ENCODE measurements at regions not wholly inside any gene's neighbourhood (a gene's known extent, or its start where the extent isn't known, plus 50 kb on each side); places are given as distances from the start of the nearest gene placed in this dataset.

DNA sequence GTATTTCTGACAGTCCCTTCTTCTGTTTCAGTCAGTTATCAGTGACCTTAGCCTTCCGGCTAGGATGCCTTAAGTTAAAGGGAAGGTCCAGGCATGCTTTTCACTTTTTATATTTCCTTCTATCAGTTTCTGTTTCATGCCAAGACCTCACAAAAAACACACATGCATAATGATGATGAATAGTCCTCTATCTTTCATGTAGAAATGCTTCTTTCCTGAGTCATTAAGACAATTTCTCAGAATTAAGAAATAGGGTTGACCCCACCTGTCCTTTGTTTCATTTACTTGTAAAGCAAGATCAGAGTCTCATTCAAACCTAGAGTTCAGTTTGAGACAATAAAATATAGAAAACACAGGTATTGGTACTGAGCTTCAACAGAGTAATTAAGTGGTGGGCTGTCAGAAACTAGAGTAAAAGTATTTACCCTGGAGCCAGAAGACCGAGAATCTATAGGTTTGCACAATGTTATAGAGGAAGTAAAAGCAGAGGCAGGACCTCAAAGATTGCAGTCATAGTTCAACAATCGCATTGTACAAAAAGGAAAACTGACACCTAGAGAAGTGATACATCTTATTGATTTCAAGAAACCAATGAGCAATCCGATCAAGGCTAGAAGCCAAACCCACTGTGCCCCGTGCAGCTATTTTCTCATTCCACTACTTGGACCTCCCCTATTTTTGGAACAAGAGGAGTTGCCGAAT is 118.7 kb upstream of the PUM3 start:
- H3K4me1 Mint-ChIP-seq = no peaks in the 10 kb centered on the region
- POLR2A ChIA-PET = no interaction called here
- ATAC-seq = no peak

DNA sequence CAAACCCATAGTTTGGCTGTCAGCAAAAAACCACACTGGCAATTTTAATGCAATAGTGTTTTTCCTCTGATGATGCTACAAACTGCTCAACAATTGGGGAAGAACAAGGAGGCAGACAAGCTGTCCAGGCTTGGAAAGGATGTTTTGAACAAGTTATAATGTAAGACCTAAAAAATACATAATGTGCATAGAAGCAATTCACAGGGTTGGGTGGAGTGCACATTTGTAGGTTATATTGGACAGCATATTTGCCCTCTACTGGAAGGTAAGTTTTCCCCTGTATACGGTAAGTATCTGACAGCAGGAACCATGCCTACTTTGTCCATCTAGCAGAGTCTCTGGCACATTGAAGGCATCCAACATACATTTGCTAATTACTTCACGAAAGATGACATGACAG is 114.3 kb upstream of the PUM3 start:
- no peak overlapping the region for H3K4me3 ChIP-seq (ENCODE audit: low read length)
- no peak overlapping the region for H3K27ac ChIP-seq (ENCODE audit: low read depth, low read length)
- H3K27ac Mint-ChIP-seq = no peak overlapping the region
- H3K27me3 Mint-ChIP-seq = peaks cover 13 to 36% (median 19%) of the 10 kb centered on the region in 5 donors
- no peaks in the 10 kb centered on the region for H3K9me3 ChIP-seq (ENCODE audit: control insufficient read depth in 2 of 3, low read length in 3 of 3)
- no peaks in the 10 kb centered on the region for H3K9me3 Mint-ChIP-seq
- no peak for ATAC-seq
- no peak for DNase-seq
- no peak overlapping the region for H3K4me3 Mint-ChIP-seq
- H3K4me1 ChIP-seq (ENCODE audit: control insufficient read depth in 2 of 2, insufficient read depth in 2 of 2, low read length in 2 of 2) = no peaks in the 10 kb centered on the region
- H3K36me3 ChIP-seq (ENCODE audit: control insufficient read depth in 2 of 3, insufficient read depth in 3 of 3, low read length in 3 of 3) = no peaks in the 10 kb centered on the region
- POLR2A ChIA-PET = no interaction called here
- intact Hi-C loops (cut with micrococcal nuclease) = no loop called here
- CTCF ChIA-PET = no interaction called here
- H3K4me1 Mint-ChIP-seq = no peaks in the 10 kb centered on the region
- H3K36me3 Mint-ChIP-seq = no peaks in the 10 kb centered on the region
- H3K27me3 ChIP-seq (ENCODE audit: control insufficient read depth in 2 of 2, insufficient read depth in 2 of 2, low read length in 2 of 2) = no peaks in the 10 kb centered on the region

More for the DNA sequence above, 118.7 kb upstream of the PUM3 start:
- intact Hi-C loops (cut with micrococcal nuclease) = no loop called here
- DNase-seq = no peak
- H3K27ac ChIP-seq (ENCODE audit: low read depth, low read length) = no peak overlapping the region
- peaks cover 4 to 27% (median 8%) of the 10 kb centered on the region in 5 donors for H3K27me3 Mint-ChIP-seq
- H3K4me3 Mint-ChIP-seq = no peak overlapping the region
- no peaks in the 10 kb centered on the region for H3K4me1 ChIP-seq (ENCODE audit: control insufficient read depth in 2 of 2, insufficient read depth in 2 of 2, low read length in 2 of 2)
- no peaks in the 10 kb centered on the region for H3K27me3 ChIP-seq (ENCODE audit: control insufficient read depth in 2 of 2, insufficient read depth in 2 of 2, low read length in 2 of 2)
- no peak overlapping the region for H3K27ac Mint-ChIP-seq
- H3K36me3 Mint-ChIP-seq = no peaks in the 10 kb centered on the region
- H3K9me3 Mint-ChIP-seq = no peaks in the 10 kb centered on the region
- H3K4me3 ChIP-seq (ENCODE audit: low read length) = no peak overlapping the region
- CTCF ChIA-PET = interaction anchor here (0.6 kb wide), 1 partner anchor 1393 kb away, joined by 3 read pairs; no protein-coding TSS in a partner anchor
- H3K36me3 ChIP-seq (ENCODE audit: control insufficient read depth in 2 of 3, insufficient read depth in 3 of 3, low read length in 3 of 3) = no peaks in the 10 kb centered on the region
- H3K9me3 ChIP-seq (ENCODE audit: control insufficient read depth in 2 of 3, low read length in 3 of 3) = no peaks in the 10 kb centered on the region

DNA sequence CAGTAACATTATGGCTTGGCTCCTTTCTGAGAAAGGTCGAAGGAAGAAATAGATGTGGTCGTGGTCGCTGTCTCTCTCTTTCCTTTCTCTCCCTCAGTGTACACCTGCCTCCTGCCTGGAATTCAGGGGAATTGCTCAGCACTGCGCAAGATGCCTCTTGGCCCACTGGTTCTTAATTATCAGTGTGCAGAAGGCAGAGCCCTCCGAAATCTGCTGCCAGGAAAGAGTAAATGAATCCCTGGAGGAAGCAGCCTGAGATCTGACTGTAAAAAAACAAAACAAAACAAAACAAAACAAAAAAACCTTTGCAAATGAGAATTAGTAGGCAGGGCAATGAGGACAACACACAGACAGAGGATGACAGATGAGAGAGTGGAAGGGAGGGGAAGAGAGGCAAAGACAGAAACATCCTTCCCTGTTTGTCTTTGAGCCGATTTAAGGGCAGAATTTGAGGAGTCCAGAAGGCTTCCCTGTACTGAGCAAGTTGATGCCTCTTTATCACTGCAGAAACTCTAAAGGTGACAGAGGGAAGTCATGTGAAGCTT is 113.8 kb upstream of the PUM3 start:
- ChIA-PET CTCF (no interaction called here), POLR2A (no interaction called here)
- no peak for ATAC-seq
- Histone ChIP-seq H3K4me3 (ENCODE audit: low read length) (no peak overlapping the region), H3K9me3 (ENCODE audit: control insufficient read depth in 2 of 3, low read length in 3 of 3) (no peaks in the 10 kb centered on the region), H3K4me1 (ENCODE audit: control insufficient read depth in 2 of 2, insufficient read depth in 2 of 2, low read length in 2 of 2) (no peaks in the 10 kb centered on the region), H3K27ac (ENCODE audit: low read depth, low read length) (no peak overlapping the region), H3K27me3 (ENCODE audit: control insufficient read depth in 2 of 2, insufficient read depth in 2 of 2, low read length in 2 of 2) (no peaks in the 10 kb centered on the region), H3K36me3 (ENCODE audit: control insufficient read depth in 2 of 3, insufficient read depth in 3 of 3, low read length in 3 of 3) (no peaks in the 10 kb centered on the region)
- intact Hi-C loops (cut with micrococcal nuclease) = no loop called here
- Mint-ChIP-seq H3K4me3 (peak overlapping the region in 1 of 10 donors; percentile 5), H3K27me3 (peaks cover 13 to 38% (median 19%) of the 10 kb centered on the region in 5 donors), H3K36me3 (no peaks in the 10 kb centered on the region), H3K27ac (no peak overlapping the region), H3K9me3 (no peaks in the 10 kb centered on the region), H3K4me1 (no peaks in the 10 kb centered on the region)
- no peak for DNase-seq

DNA sequence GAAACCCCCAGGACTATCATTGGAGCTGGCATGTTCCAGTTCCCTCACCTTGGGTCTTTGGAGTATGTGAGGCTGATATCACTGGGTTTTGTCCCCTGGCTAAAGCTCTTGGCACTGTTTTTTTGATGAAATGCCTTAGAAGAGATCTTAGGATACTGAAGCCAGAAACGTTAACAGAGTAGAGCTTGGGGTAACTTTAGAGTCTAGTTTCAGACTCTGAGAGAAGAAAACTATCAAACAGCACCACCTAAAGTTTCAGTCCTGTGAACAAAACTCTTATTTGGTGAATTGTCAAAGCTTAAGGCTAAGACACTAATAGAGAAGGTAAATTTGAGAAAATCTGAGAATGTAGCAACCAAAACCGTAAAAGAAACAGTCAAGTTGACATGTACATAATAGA is 111.7 kb upstream of the PUM3 start:
- H3K9me3 ChIP-seq (ENCODE audit: control insufficient read depth in 2 of 3, low read length in 3 of 3) = no peaks in the 10 kb centered on the region
- no peak for DNase-seq
- intact Hi-C loops (cut with micrococcal nuclease) = no loop called here
- ATAC-seq = no peak
- no peak overlapping the region for H3K27ac ChIP-seq (ENCODE audit: low read depth, low read length)
- no peak overlapping the region for H3K4me3 Mint-ChIP-seq
- no peaks in the 10 kb centered on the region for H3K36me3 ChIP-seq (ENCODE audit: control insufficient read depth in 2 of 3, insufficient read depth in 3 of 3, low read length in 3 of 3)
- ChIA-PET POLR2A (no interaction called here), CTCF (no interaction called here)
- no peaks in the 10 kb centered on the region for H3K9me3 Mint-ChIP-seq
- H3K27me3 Mint-ChIP-seq = peaks cover 13 to 39% (median 19%) of the 10 kb centered on the region in 5 donors
- no peak overlapping the region for H3K4me3 ChIP-seq (ENCODE audit: low read length)
- H3K27ac Mint-ChIP-seq = no peak overlapping the region
- H3K36me3 Mint-ChIP-seq = no peaks in the 10 kb centered on the region
- H3K4me1 ChIP-seq (ENCODE audit: control insufficient read depth in 2 of 2, insufficient read depth in 2 of 2, low read length in 2 of 2) = no peaks in the 10 kb centered on the region
- H3K4me1 Mint-ChIP-seq = no peaks in the 10 kb centered on the region
- no peaks in the 10 kb centered on the region for H3K27me3 ChIP-seq (ENCODE audit: control insufficient read depth in 2 of 2, insufficient read depth in 2 of 2, low read length in 2 of 2)

DNA sequence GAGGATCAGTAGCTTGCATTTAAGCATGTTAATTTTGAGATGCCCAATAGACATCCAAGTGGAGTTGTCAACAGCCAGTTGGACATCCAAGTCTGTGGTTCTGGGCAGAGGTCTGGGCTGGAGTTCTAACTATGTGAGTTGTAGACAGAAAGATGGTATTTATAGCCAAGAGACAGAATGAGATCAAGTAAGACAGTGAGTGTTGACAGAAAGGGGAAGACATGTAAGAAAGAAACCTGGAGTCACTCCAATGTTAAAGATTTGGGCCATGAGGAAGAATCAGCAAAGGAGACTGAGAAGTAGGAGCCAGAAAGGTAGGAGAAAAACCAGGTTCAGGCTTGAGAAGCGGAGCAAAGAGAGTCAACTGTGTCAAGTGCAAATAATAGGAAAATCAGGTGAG is 95.5 kb upstream of the PUM3 start:
- Mint-ChIP-seq H3K36me3 (no peaks in the 10 kb centered on the region), H3K27me3 (peaks cover 0 to 25% (median 10%) of the 10 kb centered on the region in 5 donors), H3K9me3 (peaks cover 0 to 5% (median 0%) of the 10 kb centered on the region in 11 donors), H3K4me1 (no peaks in the 10 kb centered on the region), H3K27ac (no peak overlapping the region), H3K4me3 (no peak overlapping the region)
- Histone ChIP-seq H3K27me3 (ENCODE audit: control insufficient read depth in 2 of 2, insufficient read depth in 2 of 2, low read length in 2 of 2) (no peaks in the 10 kb centered on the region), H3K4me3 (ENCODE audit: low read length) (no peak overlapping the region), H3K27ac (ENCODE audit: low read depth, low read length) (no peak overlapping the region), H3K36me3 (ENCODE audit: control insufficient read depth in 2 of 3, insufficient read depth in 3 of 3, low read length in 3 of 3) (no peaks in the 10 kb centered on the region), H3K9me3 (ENCODE audit: control insufficient read depth in 2 of 3, low read length in 3 of 3) (no peaks in the 10 kb centered on the region), H3K4me1 (ENCODE audit: control insufficient read depth in 2 of 2, insufficient read depth in 2 of 2, low read length in 2 of 2) (no peaks in the 10 kb centered on the region)
- intact Hi-C loops (cut with micrococcal nuclease) = no loop called here
- CTCF ChIA-PET = no interaction called here
- POLR2A ChIA-PET = no interaction called here
- ATAC-seq (no peak), DNase-seq (no peak)

DNA sequence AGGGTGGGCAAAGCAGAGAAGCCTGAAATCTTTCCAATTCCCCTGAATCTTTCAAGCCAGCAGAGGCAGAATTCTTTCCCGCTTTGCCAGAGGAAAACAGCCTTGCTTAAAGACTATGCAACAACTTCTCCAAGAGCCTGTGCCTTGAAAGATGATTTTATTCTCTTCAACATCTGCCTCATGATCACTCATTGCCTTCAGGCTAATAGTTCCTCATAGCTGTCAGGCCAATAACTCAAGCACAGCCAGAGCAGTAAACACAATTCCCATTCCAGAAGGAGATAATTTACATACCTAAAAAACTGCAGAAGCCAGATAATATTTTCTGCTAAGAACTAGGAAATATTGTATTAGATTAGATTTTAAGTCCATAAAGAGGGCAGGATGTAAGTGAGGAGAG is 92.3 kb upstream of the PUM3 start:
- peaks cover 0 to 14% (median 8%) of the 10 kb centered on the region in 5 donors for H3K27me3 Mint-ChIP-seq
- Histone ChIP-seq H3K36me3 (ENCODE audit: control insufficient read depth in 2 of 3, insufficient read depth in 3 of 3, low read length in 3 of 3) (no peaks in the 10 kb centered on the region), H3K4me3 (ENCODE audit: low read length) (no peak overlapping the region), H3K27me3 (ENCODE audit: control insufficient read depth in 2 of 2, insufficient read depth in 2 of 2, low read length in 2 of 2) (no peaks in the 10 kb centered on the region), H3K4me1 (ENCODE audit: control insufficient read depth in 2 of 2, insufficient read depth in 2 of 2, low read length in 2 of 2) (no peaks in the 10 kb centered on the region), H3K27ac (ENCODE audit: low read depth, low read length) (no peak overlapping the region), H3K9me3 (ENCODE audit: control insufficient read depth in 2 of 3, low read length in 3 of 3) (no peaks in the 10 kb centered on the region)
- H3K36me3 Mint-ChIP-seq = no peaks in the 10 kb centered on the region
- H3K9me3 Mint-ChIP-seq = peaks cover 0 to 3% (median 0%) of the 10 kb centered on the region in 11 donors
- ATAC-seq (no peak), DNase-seq (no peak)
- ChIA-PET POLR2A (no interaction called here), CTCF (no interaction called here)
- no peaks in the 10 kb centered on the region for H3K4me1 Mint-ChIP-seq
- no peak overlapping the region for H3K27ac Mint-ChIP-seq
- H3K4me3 Mint-ChIP-seq = no peak overlapping the region
- intact Hi-C loops (cut with micrococcal nuclease) = no loop called here

DNA sequence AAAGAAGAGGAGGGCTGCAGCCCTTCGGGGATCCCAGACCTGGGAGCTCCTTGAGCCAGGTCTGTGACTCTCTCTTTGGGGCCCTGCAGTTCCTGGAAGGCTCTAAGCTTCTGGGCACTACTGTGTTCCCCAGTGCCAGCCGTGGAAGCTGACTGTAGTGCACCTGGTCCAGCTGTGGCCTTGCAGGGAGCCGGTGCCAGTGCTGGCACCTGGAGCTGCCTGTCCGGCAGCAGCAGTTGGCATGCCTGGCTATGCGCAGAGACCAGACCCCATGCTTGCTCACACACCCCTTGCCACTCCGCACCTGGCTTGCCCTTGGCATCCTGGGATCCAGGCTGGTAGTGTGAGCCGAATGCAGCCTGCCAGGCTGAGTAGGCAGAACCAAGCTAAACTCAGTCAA is 91.0 kb upstream of the PUM3 start:
- no peak for ATAC-seq
- intact Hi-C loops (cut with micrococcal nuclease) = no loop called here
- no peaks in the 10 kb centered on the region for H3K36me3 ChIP-seq (ENCODE audit: control insufficient read depth in 2 of 3, insufficient read depth in 3 of 3, low read length in 3 of 3)
- Mint-ChIP-seq H3K4me1 (no peaks in the 10 kb centered on the region), H3K9me3 (peaks cover 0 to 3% (median 0%) of the 10 kb centered on the region in 11 donors), H3K27me3 (peaks cover 0 to 14% (median 8%) of the 10 kb centered on the region in 5 donors), H3K27ac (no peak overlapping the region), H3K36me3 (no peaks in the 10 kb centered on the region), H3K4me3 (no peak overlapping the region)
- H3K4me3 ChIP-seq (ENCODE audit: low read length) = no peak overlapping the region
- no peak overlapping the region for H3K27ac ChIP-seq (ENCODE audit: low read depth, low read length)
- ChIA-PET POLR2A (no interaction called here), CTCF (no interaction called here)
- no peaks in the 10 kb centered on the region for H3K9me3 ChIP-seq (ENCODE audit: control insufficient read depth in 2 of 3, low read length in 3 of 3)
- no peaks in the 10 kb centered on the region for H3K27me3 ChIP-seq (ENCODE audit: control insufficient read depth in 2 of 2, insufficient read depth in 2 of 2, low read length in 2 of 2)
- H3K4me1 ChIP-seq (ENCODE audit: control insufficient read depth in 2 of 2, insufficient read depth in 2 of 2, low read length in 2 of 2) = no peaks in the 10 kb centered on the region
- DNase-seq = no peak

Data from naive thymus-derived CD4-positive, alpha-beta T cell (primary cell).